ENCODE measurements at regions not wholly inside any gene's neighbourhood (a gene's known extent, or its start where the extent isn't known, plus 50 kb on each side); places are given as distances from the start of the nearest gene placed in this dataset.

DNA sequence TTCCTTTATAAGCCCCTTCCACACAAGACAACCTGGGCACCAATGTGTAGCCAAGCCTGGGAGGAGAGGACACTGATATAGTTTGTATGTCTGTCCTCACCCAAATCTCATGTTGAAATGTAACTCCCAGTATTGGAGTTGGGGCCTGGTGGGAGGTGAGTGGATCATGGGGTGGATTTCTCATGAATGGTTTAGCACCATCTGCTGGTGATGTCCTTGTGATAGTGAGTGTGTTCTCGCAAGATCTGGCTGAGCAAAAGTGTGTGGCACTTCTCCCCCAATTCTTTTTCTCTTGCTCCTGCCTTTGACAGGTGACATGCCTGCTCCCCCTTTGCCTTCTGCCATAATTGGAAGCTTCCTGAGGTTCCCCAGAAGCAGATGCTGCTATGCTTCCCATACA is 135.8 kb downstream of the USP31 start:
- ChIA-PET POLR2A (no interaction called here), CTCF (no interaction called here)
- no peaks in the 10 kb centered on the region for H3K36me3 ChIP-seq (ENCODE audit: control insufficient read depth, insufficient read depth, low read length)
- TF ChIP-seq, protein P1, sequence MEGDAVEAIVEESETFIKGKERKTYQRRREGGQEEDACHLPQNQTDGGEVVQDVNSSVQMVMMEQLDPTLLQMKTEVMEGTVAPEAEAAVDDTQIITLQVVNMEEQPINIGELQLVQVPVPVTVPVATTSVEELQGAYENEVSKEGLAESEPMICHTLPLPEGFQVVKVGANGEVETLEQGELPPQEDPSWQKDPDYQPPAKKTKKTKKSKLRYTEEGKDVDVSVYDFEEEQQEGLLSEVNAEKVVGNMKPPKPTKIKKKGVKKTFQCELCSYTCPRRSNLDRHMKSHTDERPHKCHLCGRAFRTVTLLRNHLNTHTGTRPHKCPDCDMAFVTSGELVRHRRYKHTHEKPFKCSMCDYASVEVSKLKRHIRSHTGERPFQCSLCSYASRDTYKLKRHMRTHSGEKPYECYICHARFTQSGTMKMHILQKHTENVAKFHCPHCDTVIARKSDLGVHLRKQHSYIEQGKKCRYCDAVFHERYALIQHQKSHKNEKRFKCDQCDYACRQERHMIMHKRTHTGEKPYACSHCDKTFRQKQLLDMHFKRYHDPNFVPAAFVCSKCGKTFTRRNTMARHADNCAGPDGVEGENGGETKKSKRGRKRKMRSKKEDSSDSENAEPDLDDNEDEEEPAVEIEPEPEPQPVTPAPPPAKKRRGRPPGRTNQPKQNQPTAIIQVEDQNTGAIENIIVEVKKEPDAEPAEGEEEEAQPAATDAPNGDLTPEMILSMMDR (IDR thresholded peaks at IDR 0.05; ENCODE audit: insufficient read depth, low read depth, low read length) = peak; percentile 6; the same call in 1 of the 2 replicates
- H3K4me3 ChIP-seq (ENCODE audit: low read depth, low read length) = no peak overlapping the region
- DNase-seq (ENCODE audit: low read depth) = no peak
- H3K27me3 ChIP-seq (ENCODE audit: control insufficient read depth, insufficient read depth, low read length) = no peaks in the 10 kb centered on the region

DNA sequence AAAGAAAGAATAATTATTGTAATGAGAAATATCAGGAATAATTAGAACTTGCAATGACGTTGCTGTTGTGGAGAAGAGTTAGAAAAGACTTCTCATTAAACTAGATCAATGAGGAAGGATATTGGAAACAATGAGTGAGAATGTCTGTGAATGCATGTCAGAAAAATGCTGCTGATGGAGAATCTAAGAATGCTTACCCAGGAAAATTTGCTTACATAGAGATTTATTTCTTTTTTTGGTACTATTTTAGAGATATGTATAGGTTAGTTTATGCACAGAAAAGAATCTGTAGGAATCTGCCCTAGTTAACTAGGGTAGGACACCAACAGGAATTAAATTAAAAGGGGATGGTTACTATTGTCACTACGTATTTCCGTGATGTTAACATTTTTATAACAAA is 140.2 kb downstream of the USP31 start:
- POLR2A ChIA-PET = no interaction called here
- Histone ChIP-seq H3K36me3 (ENCODE audit: control insufficient read depth, insufficient read depth, low read length) (no peaks in the 10 kb centered on the region), H3K27me3 (ENCODE audit: control insufficient read depth, insufficient read depth, low read length) (no peaks in the 10 kb centered on the region), H3K4me3 (ENCODE audit: low read depth, low read length) (no peak overlapping the region)
- TF ChIP-seq, protein P1 (IDR thresholded peaks at IDR 0.05; ENCODE audit: insufficient read depth, low read depth, low read length) = no peak
- CTCF ChIA-PET = no interaction called here
- no peak for DNase-seq (ENCODE audit: low read depth)

DNA sequence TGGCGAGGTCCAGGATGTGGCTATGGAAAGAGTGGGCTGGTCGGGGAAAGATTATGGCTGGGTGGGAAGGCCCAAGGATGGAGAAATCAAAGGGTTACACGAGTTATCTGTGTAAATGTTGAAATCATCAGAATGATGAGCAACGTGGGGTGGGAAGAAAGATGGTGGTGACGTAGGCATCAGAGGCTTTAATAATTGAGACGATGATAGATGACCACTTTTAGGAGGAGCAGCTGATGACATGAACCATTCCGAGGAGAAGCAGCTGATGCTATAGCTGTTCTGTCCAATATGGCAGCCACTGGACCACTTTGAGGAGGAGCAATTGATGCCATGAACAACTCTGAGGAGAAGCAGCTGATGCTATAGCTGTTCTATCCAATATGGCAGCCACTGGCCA is 141.2 kb downstream of the USP31 start:
- H3K36me3 ChIP-seq (ENCODE audit: control insufficient read depth, insufficient read depth, low read length) = no peaks in the 10 kb centered on the region
- ChIA-PET CTCF (no interaction called here), POLR2A (no interaction called here)
- DNase-seq (ENCODE audit: low read depth) = no peak
- TF ChIP-seq, protein P1 (IDR thresholded peaks at IDR 0.05; ENCODE audit: insufficient read depth, low read depth, low read length) = no peak
- H3K27me3 ChIP-seq (ENCODE audit: control insufficient read depth, insufficient read depth, low read length) = no peaks in the 10 kb centered on the region
- no peak overlapping the region for H3K4me3 ChIP-seq (ENCODE audit: low read depth, low read length)

DNA sequence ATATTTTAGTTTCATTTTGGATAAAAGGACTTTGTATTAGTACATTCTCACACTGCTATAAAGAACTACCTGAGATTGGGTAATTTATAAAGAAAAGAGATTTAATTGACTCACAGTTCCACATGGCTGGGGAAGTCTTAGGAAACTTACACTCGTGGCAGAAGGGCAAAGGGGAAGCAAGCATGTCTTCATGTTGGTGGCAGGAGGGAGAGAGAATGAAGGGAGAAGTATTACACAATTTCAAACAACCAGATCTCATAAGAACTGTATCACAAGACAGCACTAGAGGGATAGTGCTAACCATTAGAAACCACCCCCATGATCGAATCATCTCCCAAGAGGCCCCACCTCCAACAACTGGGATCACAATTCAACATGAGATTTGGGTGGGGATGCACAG is 142.9 kb downstream of the USP31 start:
- Histone ChIP-seq H3K36me3 (ENCODE audit: control insufficient read depth, insufficient read depth, low read length) (no peaks in the 10 kb centered on the region), H3K4me3 (ENCODE audit: low read depth, low read length) (no peak overlapping the region), H3K27me3 (ENCODE audit: control insufficient read depth, insufficient read depth, low read length) (no peaks in the 10 kb centered on the region)
- DNase-seq (ENCODE audit: low read depth) = no peak
- CTCF ChIA-PET = no interaction called here
- POLR2A ChIA-PET = no interaction called here
- TF ChIP-seq, protein P1 (IDR thresholded peaks at IDR 0.05; ENCODE audit: insufficient read depth, low read depth, low read length) = no peak

DNA sequence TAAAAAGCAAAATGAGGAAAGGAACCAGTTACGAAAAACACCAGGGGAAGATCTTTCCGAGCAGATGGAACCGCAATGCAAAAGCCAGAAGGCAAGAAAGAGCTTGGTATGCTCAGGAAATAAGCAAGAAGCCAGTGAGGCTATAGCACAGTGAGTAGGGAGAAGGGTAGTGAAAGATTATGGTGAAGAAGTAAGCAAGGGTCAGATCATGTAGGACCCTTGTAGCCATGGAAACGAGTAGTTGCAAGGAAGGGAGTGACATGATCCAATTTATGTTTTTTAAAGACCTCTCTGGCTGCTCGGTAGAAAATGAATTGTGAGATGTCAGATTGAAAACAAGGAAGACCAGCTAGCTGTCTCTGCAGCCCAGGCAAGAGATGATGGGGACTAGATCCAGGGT is 143.3 kb downstream of the USP31 start:
- Histone ChIP-seq H3K27me3 (ENCODE audit: control insufficient read depth, insufficient read depth, low read length) (no peaks in the 10 kb centered on the region), H3K4me3 (ENCODE audit: low read depth, low read length) (no peak overlapping the region), H3K36me3 (ENCODE audit: control insufficient read depth, insufficient read depth, low read length) (no peaks in the 10 kb centered on the region)
- DNase-seq (ENCODE audit: low read depth) = no peak
- CTCF ChIA-PET = no interaction called here
- TF ChIP-seq, protein P1 (IDR thresholded peaks at IDR 0.05; ENCODE audit: insufficient read depth, low read depth, low read length) = no peak
- POLR2A ChIA-PET = no interaction called here

Measured in BJ (cell line).